ENCODE measurements at regions not wholly inside any gene's neighbourhood (a gene's known extent, or its start where the extent isn't known, plus 50 kb on each side); places are given as distances from the start of the nearest gene placed in this dataset.

DNA sequence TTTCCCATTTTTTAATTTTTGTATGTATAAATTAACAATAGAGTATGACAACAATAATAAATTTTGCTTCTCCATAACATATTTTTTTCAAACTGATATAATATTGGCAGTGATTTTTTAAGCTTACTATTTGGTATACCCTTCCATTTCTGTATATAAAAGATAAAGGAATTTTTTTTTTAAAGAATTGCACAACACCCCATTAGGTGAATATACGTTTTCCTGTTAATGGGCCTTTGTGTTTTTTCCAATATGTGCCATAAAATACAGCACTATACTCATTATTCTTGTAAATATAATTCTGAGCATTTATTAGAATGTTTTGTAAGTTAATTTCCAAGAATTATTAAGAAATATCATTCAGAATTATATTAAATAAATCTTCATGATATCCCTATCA lies 515.2 kb upstream of the RGS18 start:
- no peak for ATAC-seq
- TF ChIP-seq, protein P1, sequence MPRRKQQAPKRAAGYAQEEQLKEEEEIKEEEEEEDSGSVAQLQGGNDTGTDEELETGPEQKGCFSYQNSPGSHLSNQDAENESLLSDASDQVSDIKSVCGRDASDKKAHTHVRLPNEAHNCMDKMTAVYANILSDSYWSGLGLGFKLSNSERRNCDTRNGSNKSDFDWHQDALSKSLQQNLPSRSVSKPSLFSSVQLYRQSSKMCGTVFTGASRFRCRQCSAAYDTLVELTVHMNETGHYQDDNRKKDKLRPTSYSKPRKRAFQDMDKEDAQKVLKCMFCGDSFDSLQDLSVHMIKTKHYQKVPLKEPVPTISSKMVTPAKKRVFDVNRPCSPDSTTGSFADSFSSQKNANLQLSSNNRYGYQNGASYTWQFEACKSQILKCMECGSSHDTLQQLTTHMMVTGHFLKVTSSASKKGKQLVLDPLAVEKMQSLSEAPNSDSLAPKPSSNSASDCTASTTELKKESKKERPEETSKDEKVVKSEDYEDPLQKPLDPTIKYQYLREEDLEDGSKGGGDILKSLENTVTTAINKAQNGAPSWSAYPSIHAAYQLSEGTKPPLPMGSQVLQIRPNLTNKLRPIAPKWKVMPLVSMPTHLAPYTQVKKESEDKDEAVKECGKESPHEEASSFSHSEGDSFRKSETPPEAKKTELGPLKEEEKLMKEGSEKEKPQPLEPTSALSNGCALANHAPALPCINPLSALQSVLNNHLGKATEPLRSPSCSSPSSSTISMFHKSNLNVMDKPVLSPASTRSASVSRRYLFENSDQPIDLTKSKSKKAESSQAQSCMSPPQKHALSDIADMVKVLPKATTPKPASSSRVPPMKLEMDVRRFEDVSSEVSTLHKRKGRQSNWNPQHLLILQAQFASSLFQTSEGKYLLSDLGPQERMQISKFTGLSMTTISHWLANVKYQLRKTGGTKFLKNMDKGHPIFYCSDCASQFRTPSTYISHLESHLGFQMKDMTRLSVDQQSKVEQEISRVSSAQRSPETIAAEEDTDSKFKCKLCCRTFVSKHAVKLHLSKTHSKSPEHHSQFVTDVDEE (CRISPR knock-in tag; IDR thresholded peaks at IDR 0.05) = no peak
- TF ChIP-seq TOX (CRISPR knock-in tag; IDR thresholded peaks at IDR 0.05; ENCODE audit: borderline replicate concordance) = no peak
- no peak for TF ChIP-seq ZNF8 (CRISPR knock-in tag; IDR thresholded peaks at IDR 0.05)
- no peak for TF ChIP-seq BACH2 (CRISPR knock-in tag; IDR thresholded peaks at IDR 0.05; ENCODE audit: borderline replicate concordance)
- no peak for TF ChIP-seq CSDC2 (CRISPR knock-in tag; IDR thresholded peaks at IDR 0.05)
- no peak for TF ChIP-seq PPARA (CRISPR knock-in tag; IDR thresholded peaks at IDR 0.05; ENCODE audit: borderline replicate concordance)
- TF ChIP-seq CSRNP3 (CRISPR knock-in tag; IDR thresholded peaks at IDR 0.05) = no peak
- TF ChIP-seq RARB (CRISPR knock-in tag; IDR thresholded peaks at IDR 0.05) = no peak
- TF ChIP-seq GLIS3 (CRISPR knock-in tag; IDR thresholded peaks at IDR 0.05) = no peak
- TF ChIP-seq, protein P2, sequence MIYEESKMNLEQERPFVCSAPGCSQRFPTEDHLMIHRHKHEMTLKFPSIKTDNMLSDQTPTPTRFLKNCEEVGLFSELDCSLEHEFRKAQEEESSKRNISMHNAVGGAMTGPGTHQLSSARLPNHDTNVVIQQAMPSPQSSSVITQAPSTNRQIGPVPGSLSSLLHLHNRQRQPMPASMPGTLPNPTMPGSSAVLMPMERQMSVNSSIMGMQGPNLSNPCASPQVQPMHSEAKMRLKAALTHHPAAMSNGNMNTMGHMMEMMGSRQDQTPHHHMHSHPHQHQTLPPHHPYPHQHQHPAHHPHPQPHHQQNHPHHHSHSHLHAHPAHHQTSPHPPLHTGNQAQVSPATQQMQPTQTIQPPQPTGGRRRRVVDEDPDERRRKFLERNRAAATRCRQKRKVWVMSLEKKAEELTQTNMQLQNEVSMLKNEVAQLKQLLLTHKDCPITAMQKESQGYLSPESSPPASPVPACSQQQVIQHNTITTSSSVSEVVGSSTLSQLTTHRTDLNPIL (CRISPR knock-in tag; IDR thresholded peaks at IDR 0.05; ENCODE audit: low read depth) = no peak
- TF ChIP-seq ESRRG (CRISPR knock-in tag; IDR thresholded peaks at IDR 0.05) = no peak
- TF ChIP-seq ISL1 (CRISPR knock-in tag; IDR thresholded peaks at IDR 0.05) = no peak
- no peak for TF ChIP-seq ZC3H10 (CRISPR knock-in tag; IDR thresholded peaks at IDR 0.05)

DNA sequence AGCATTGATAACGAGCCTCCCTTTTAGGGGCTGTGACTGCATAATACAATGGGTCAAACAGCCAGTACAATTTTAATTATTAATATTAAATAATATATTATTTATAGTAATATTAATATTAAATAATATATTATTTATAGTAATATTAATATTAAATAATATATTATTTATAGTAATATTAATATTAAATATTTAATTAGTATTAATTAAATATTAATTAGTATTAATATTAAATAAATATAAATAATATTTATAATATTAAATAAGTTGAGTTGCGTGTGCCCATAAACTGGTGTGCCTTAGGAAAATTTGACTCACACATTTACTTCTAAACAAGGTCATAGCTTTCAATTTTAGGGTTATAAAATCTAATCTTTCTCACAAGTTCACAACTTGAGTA lies 509.3 kb upstream of the RGS18 start:
- no peak for ATAC-seq

GRCh38 chr1:191662051-191662450 lies 496.2 kb upstream of the RGS18 start:
- no peak for ATAC-seq
- TF ChIP-seq GLIS3 (CRISPR knock-in tag; IDR thresholded peaks at IDR 0.05) (no peak), TCF4 (CRISPR knock-in tag; IDR thresholded peaks at IDR 0.05; ENCODE audit: borderline replicate concordance) (no peak), CSDC2 (CRISPR knock-in tag; IDR thresholded peaks at IDR 0.05) (no peak), ZFP3 (CRISPR knock-in tag; IDR thresholded peaks at IDR 0.05) (no peak), RARB (CRISPR knock-in tag; IDR thresholded peaks at IDR 0.05) (no peak), TOX (CRISPR knock-in tag; IDR thresholded peaks at IDR 0.05; ENCODE audit: borderline replicate concordance) (no peak), SNAI2 (CRISPR knock-in tag; IDR thresholded peaks at IDR 0.05) (no peak), POU6F1 (CRISPR knock-in tag; IDR thresholded peaks at IDR 0.05; ENCODE audit: borderline replicate concordance, low read depth) (no peak), ARNTL (CRISPR knock-in tag; IDR thresholded peaks at IDR 0.05; ENCODE audit: borderline replicate concordance, low read depth) (no peak), ZC3H10 (CRISPR knock-in tag; IDR thresholded peaks at IDR 0.05) (no peak)
- TF ChIP-seq, protein P1 (CRISPR knock-in tag; IDR thresholded peaks at IDR 0.05) = no peak

More for the DNA sequence above, 509.3 kb upstream of the RGS18 start:
- TF ChIP-seq RARB (CRISPR knock-in tag; IDR thresholded peaks at IDR 0.05) = no peak
- no peak for TF ChIP-seq ZC3H10 (CRISPR knock-in tag; IDR thresholded peaks at IDR 0.05)
- no peak for TF ChIP-seq PPARA (CRISPR knock-in tag; IDR thresholded peaks at IDR 0.05; ENCODE audit: borderline replicate concordance)
- TF ChIP-seq TOX (CRISPR knock-in tag; IDR thresholded peaks at IDR 0.05; ENCODE audit: borderline replicate concordance) = no peak
- no peak for TF ChIP-seq ARNTL (CRISPR knock-in tag; IDR thresholded peaks at IDR 0.05; ENCODE audit: borderline replicate concordance, low read depth)
- no peak for TF ChIP-seq ZFP3 (CRISPR knock-in tag; IDR thresholded peaks at IDR 0.05)
- TF ChIP-seq OSR1 (CRISPR knock-in tag; IDR thresholded peaks at IDR 0.05) = no peak
- no peak for TF ChIP-seq ZNF8 (CRISPR knock-in tag; IDR thresholded peaks at IDR 0.05)
- no peak for TF ChIP-seq CSRNP3 (CRISPR knock-in tag; IDR thresholded peaks at IDR 0.05)
- no peak for TF ChIP-seq POU6F1 (CRISPR knock-in tag; IDR thresholded peaks at IDR 0.05; ENCODE audit: borderline replicate concordance, low read depth)

Data from SK-N-SH treated with all-trans-retinoic acid at 6 μM for 48 hours (cell line).